GM12878 (cell line): ENCODE measurements at regions not wholly inside any gene's neighbourhood (a gene's known extent, or its start where the extent isn't known, plus 50 kb on each side); places are given as distances from the start of the nearest gene placed in this dataset.
"Not testable (repeated sequence)": the region's sequence is repeated elsewhere in the genome, so short reads cannot be mapped to it uniquely, and the experiment has no call there.

ENCODE experiments used
- ATAC-seq: fragments of 200-7000 bp; cut with Tn5 transposase; 3 replicates; pipeline ENCODE4 v1.9.1; 2020; ENCODE audit warnings: mild to moderate bottlenecking, moderate library complexity
- BruUV-seq: library from RNA; stranded (reverse); fragments of 400-500 nt; replicated peaks from 2 replicates; lab custom pipeline; 2021; lab: Mats Ljungman, UMichigan
- CTCF ChIA-PET: fragments of 300-600 bp; sonication (Branson Sonifier 250); formaldehyde crosslinking; extraction: SDS; loops from one replicate; lab custom pipeline; 2021; ENCODE audit warnings: inconsistent platforms; lab: Yijun Ruan, JAX
- POLR2A ChIA-PET: fragments of 350-600 bp; formaldehyde crosslinking; extraction: SDS; loops from one replicate; lab custom pipeline; 2021; ENCODE audit warnings: inconsistent platforms; lab: Charles Lee
- RAD21 ChIA-PET: fragments of 300-600 bp; sonication (Branson Sonifier 250); formaldehyde crosslinking; loops from one replicate; lab custom pipeline; 2023; ENCODE audit warnings: antibody characterized with exemption; ENCODE audit not compliant: unreplicated experiment; lab: Charles Lee
- SMC1A ChIA-PET: fragments of 300-600 bp; sonication (Branson Sonifier 250); formaldehyde crosslinking; loops from one replicate; lab custom pipeline; 2023; ENCODE audit not compliant: unreplicated experiment, uncharacterized antibody; lab: Charles Lee
- DNase-seq: peaks from one replicate; pipeline ENCODE4 v3.0.0-alpha.2; 2011; ENCODE audit warnings: low read depth, low spot score
- FAIRE-seq: peaks from 3 replicates; lab custom pipeline; 2011; peaks lifted over from hg19 to GRCh38; lab: Jason Lieb, UNC
- H2AFZ ChIP-seq: 2 replicates; pipeline ENCODE4 v1.6.0; 2011; ENCODE audit warnings: low read depth, low read length, control low read depth; ENCODE audit not compliant: control insufficient read depth
- H3K27ac ChIP-seq: 2 replicates; pipeline ENCODE4 v1.5.1; 2011; ENCODE audit warnings: control low read depth; ENCODE audit not compliant: control insufficient read depth, insufficient read depth
- H3K27me3 ChIP-seq, 2 experiments: replicated peaks in 1 of 2; 2 replicates each; pipeline versions ENCODE4 v1.6.0 to v1.6.1; 2011; ENCODE audit warnings: low read length in 1 of 2; ENCODE audit not compliant: control insufficient read depth in 2 of 2, insufficient read depth in 2 of 2
- H3K36me3 ChIP-seq, 2 experiments: 2 replicates each; pipeline ENCODE4 v1.5.1; 2011; ENCODE audit warnings: low read length in 1 of 2; ENCODE audit not compliant: control insufficient read depth in 2 of 2, insufficient read depth in 2 of 2
- H3K4me1 ChIP-seq: 2 replicates; pipeline ENCODE4 v1.6.1; 2011; ENCODE audit warnings: mild to moderate bottlenecking, low read length, moderate library complexity, mixed read lengths; ENCODE audit not compliant: control insufficient read depth, insufficient read depth
- H3K4me2 ChIP-seq: 2 replicates; pipeline ENCODE4 v1.6.0; 2011; ENCODE audit warnings: control low read depth; ENCODE audit not compliant: control insufficient read depth, insufficient read depth
- H3K4me3 ChIP-seq: fragments of 200-600 bp; sonication (generic); 2 replicates; pipeline ENCODE4 v1.5.1; 2016
- H3K79me2 ChIP-seq: 2 replicates; pipeline ENCODE4 v1.6.0; 2011; ENCODE audit warnings: low read length; ENCODE audit not compliant: control insufficient read depth, insufficient read depth
- H3K9ac ChIP-seq: 2 replicates; pipeline ENCODE4 v1.8.0; 2011; ENCODE audit warnings: low read length, control low read depth, mixed read lengths; ENCODE audit not compliant: control insufficient read depth, insufficient read depth
- H3K9me3 ChIP-seq: replicated peaks from 3 replicates; pipeline ENCODE4 v1.5.1; 2011; ENCODE audit warnings: mild to moderate bottlenecking, low read length; ENCODE audit not compliant: control insufficient read depth, insufficient read depth
- H4K20me1 ChIP-seq: 2 replicates; pipeline ENCODE4 v1.6.0; 2011; ENCODE audit not compliant: control insufficient read depth, insufficient read depth
- ATF3 ChIP-seq: IDR thresholded peaks from 2 replicates; pipeline ENCODE4 v1.6.1; 2011; ENCODE audit warnings: low read depth, mild to moderate bottlenecking, low read length, moderate library complexity, borderline replicate concordance; ENCODE audit errors: extremely low read depth
- CHD2 ChIP-seq: IDR thresholded peaks from 2 replicates; pipeline ENCODE4 v1.6.1; 2011; ENCODE audit warnings: low read depth, low read length, improper control_type of control experiment, borderline replicate concordance
- CHD4 ChIP-seq: fragments of 200-600 bp; sonication (generic); IDR thresholded peaks from 2 replicates; pipeline ENCODE4 v1.6.1; 2016; ENCODE audit warnings: mild to moderate bottlenecking
- JUNB ChIP-seq: IDR thresholded peaks from 2 replicates; pipeline ENCODE4 v1.6.1; 2016; ENCODE audit warnings: antibody characterized with exemption, mild to moderate bottlenecking
- NR2C1 ChIP-seq: fragments of 450-650 bp; IDR thresholded peaks from 2 replicates; pipeline ENCODE4 v1.6.1; 2017; ENCODE audit warnings: antibody characterized with exemption, mild to moderate bottlenecking, moderate library complexity
- POLR2A ChIP-seq: IDR thresholded peaks from 2 replicates; pipeline ENCODE4 v1.6.1; 2011; ENCODE audit warnings: low read depth, mild to moderate bottlenecking, low read length
- POU2F2 ChIP-seq: IDR thresholded peaks from 3 replicates; pipeline ENCODE4 v1.6.1; 2011; ENCODE audit warnings: low read depth, mild to moderate bottlenecking, low read length, borderline replicate concordance
- RCOR1 ChIP-seq: conservative IDR thresholded peaks from 2 replicates; pipeline ENCODE4 v1.6.1; 2012; ENCODE audit warnings: low read depth, low read length, improper control_type of control experiment
- RELA ChIP-seq: fragments of 450-650 bp; IDR thresholded peaks from 2 replicates; pipeline ENCODE4 v1.8.0; 2014; ENCODE audit warnings: borderline replicate concordance; ENCODE audit not compliant: partially characterized antibody
- RUNX3 ChIP-seq: IDR thresholded peaks from 2 replicates; pipeline ENCODE4 v1.6.1; 2012; ENCODE audit warnings: low read length, inconsistent platforms
- SMC3 ChIP-seq: IDR thresholded peaks from 2 replicates; pipeline ENCODE4 v1.6.1; 2011; ENCODE audit warnings: low read length, improper control_type of control experiment, borderline replicate concordance
- TAF1 ChIP-seq: IDR thresholded peaks from 2 replicates; pipeline ENCODE4 v1.6.1; 2011; ENCODE audit warnings: mild to moderate bottlenecking, low read depth, low read length, borderline replicate concordance
- WGBS: methylation state at CpG from one replicate; pipeline ENCODE4 v1.1.6; 2016; ENCODE audit warnings: low lambda C conversion rate; ENCODE audit not compliant: insufficient replicate concordance, insufficient coverage; ENCODE audit errors: missing lambda C conversion rate; 5-methylcytosine and 5-hydroxymethylcytosine counted together
- in situ Hi-C: fragments of 300-500 bp; cut with MboI; formaldehyde crosslinking; loops from 9 replicates; pipeline ENCODE4 v1.14.3; 2018; ENCODE audit warnings: mixed read lengths
- intact Hi-C: fragments of 100-400 bp; cut with micrococcal nuclease; formaldehyde crosslinking; loops from one replicate; pipeline ENCODE4 v1.14.2; 2022; ENCODE audit not compliant: unreplicated experiment
- TF ChIP-seq, protein P1 (sequence below): fragments of 450-650 bp; IDR thresholded peaks from 2 replicates; pipeline ENCODE4 v1.6.1; 2017; ENCODE audit warnings: mild to moderate bottlenecking, moderate library complexity

- H3K79me2 ChIP-seq, result no peaks in the 10 kb centered on the region
- intact Hi-C loops (no loop called here), in situ Hi-C loops (no loop called here)
- no peak for ATAC-seq
- H3K36me3 ChIP-seq, result no peaks in the 10 kb centered on the region
- no peaks in the 10 kb centered on the region for H4K20me1 ChIP-seq
- ChIA-PET CTCF (no interaction called here), RAD21 (no interaction called here), SMC1A (no interaction called here), POLR2A (no interaction called here)
- peaks cover 3% of the 10 kb centered on the region; the same call in 2 of the 3 replicates for H3K9me3 ChIP-seq
- no peak for DNase-seq
- H3K27ac ChIP-seq, result no peak overlapping the region
- peak; percentile 27 for FAIRE-seq
- no peak overlapping the region for H3K4me3 ChIP-seq
- no TSS peak for BruUV-seq
- no peaks in the 10 kb centered on the region for H3K27me3 ChIP-seq
- no peak overlapping the region for H3K4me2 ChIP-seq
- 56% methylated on average over 4 of the region's 4 CpGs for whole genome bisulfite sequencing
- H3K9ac ChIP-seq, result no peak overlapping the region
- H2AFZ ChIP-seq, result no peak overlapping the region
- TF ChIP-seq JUNB (no peak), SMC3 (no peak), CHD2 (no peak), RELA (no peak), RUNX3 (no peak), POLR2A (no peak), ATF3 (no peak), NR2C1 (no peak), POU2F2 (no peak), RCOR1 (no peak), TAF1 (no peak), CHD4 (no peak)
- TF ChIP-seq, protein P1, sequence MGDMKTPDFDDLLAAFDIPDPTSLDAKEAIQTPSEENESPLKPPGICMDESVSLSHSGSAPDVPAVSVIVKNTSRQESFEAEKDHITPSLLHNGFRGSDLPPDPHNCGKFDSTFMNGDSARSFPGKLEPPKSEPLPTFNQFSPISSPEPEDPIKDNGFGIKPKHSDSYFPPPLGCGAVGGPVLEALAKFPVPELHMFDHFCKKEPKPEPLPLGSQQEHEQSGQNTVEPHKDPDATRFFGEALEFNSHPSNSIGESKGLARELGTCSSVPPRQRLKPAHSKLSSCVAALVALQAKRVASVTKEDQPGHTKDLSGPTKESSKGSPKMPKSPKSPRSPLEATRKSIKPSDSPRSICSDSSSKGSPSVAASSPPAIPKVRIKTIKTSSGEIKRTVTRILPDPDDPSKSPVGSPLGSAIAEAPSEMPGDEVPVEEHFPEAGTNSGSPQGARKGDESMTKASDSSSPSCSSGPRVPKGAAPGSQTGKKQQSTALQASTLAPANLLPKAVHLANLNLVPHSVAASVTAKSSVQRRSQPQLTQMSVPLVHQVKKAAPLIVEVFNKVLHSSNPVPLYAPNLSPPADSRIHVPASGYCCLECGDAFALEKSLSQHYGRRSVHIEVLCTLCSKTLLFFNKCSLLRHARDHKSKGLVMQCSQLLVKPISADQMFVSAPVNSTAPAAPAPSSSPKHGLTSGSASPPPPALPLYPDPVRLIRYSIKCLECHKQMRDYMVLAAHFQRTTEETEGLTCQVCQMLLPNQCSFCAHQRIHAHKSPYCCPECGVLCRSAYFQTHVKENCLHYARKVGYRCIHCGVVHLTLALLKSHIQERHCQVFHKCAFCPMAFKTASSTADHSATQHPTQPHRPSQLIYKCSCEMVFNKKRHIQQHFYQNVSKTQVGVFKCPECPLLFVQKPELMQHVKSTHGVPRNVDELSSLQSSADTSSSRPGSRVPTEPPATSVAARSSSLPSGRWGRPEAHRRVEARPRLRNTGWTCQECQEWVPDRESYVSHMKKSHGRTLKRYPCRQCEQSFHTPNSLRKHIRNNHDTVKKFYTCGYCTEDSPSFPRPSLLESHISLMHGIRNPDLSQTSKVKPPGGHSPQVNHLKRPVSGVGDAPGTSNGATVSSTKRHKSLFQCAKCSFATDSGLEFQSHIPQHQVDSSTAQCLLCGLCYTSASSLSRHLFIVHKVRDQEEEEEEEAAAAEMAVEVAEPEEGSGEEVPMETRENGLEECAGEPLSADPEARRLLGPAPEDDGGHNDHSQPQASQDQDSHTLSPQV, result no peak
- no peaks in the 10 kb centered on the region for H3K4me1 ChIP-seq
Measured at GRCh38 chr7:106499897-106500296, 161.1 kb downstream of the CCDC71L start.

DNA sequence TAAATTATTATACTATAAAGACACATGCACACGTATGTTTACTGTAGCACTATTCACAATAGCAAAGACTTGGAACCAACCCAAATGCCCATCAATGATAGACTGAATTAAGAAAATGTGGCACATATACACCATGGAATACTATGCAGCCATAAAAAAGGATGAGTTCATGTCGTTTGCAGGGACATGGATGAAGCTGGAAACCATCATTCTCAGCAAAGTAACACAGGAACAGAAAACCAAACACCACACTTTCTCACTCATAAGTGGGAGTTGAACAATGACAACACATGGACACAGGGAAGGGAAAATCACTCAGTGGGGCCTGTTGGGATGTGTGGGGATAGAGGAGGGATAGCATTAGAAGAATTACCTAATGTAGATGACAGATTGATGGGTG lies 163.0 kb downstream of the CCDC71L start:
- H2AFZ ChIP-seq, DNase-seq, ATAC-seq, H3K4me3 ChIP-seq, FAIRE-seq, BruUV-seq, RAD21 ChIA-PET, H3K9me3 ChIP-seq, H3K4me1 ChIP-seq, in situ Hi-C loops, intact Hi-C loops, H4K20me1 ChIP-seq, H3K4me2 ChIP-seq, H3K36me3 ChIP-seq, H3K9ac ChIP-seq, H3K27me3 ChIP-seq, POLR2A ChIA-PET, H3K79me2 ChIP-seq, H3K27ac ChIP-seq: not testable (repeated sequence)
- ChIA-PET CTCF (interaction anchor here (1.0 kb wide), 1 partner anchor 321 kb away, joined by 3 read pairs; no protein-coding TSS in a partner anchor), SMC1A (interaction anchor here (1.2 kb wide), 1 partner anchor 332 kb away, joined by 3 read pairs; no protein-coding TSS in a partner anchor)
- whole genome bisulfite sequencing, result 47% methylated on average over 2 of the region's 2 CpGs
